Fibroblast of skin of right quadriceps (primary cell): ENCODE measurements at regions not wholly inside any gene's neighbourhood (a gene's known extent, or its start where the extent isn't known, plus 50 kb on each side); places are given as distances from the start of the nearest gene placed in this dataset.

Experiments used
- DNase-seq: peaks from one replicate; pipeline ENCODE4 v3.0.0-alpha.2; 2013

DNA sequence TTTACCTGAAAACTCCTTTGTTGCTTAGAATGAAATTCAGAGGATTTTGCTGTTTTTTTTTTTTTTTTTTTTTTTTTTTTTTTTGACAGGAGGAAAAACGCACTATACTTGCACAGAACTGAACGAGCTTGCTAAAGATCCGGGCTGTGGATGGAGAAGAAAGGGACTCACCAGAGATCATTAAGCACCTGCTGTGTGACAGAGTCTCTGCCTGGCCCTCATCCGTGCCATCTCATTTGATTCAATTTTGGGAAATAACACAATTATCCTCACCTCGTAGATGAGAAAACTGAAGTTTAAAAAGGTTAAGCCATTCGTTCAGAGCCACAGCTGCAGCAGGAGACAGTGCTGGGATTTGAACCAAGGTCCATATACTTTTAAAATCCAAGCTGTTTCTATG is 775.4 kb upstream of the ID2 start:
- DNase-seq, result no peak

- DNase-seq, result no peak
Measured at GRCh38 chr2:7907041-7907440, 774.8 kb upstream of the ID2 start.

DNA sequence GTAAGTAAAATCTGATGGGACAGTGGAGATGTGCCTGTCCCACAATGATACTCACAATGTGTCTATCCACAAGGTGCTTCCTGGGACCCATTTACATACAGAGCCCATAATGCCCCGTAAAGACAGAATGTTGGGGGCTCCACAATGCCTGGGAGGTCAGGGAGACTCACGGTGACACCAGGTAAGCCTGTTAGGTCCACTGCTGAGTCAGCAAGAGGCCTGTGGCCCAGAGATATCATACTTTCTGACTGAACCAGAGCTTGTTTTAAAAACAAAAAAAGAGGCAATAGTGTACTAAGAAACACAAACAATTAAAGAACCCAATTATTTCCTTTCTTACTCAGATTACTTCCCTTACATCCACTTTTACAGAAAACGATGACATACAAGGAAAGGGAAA is 771.1 kb upstream of the ID2 start:
- DNase-seq, result no peak

DNA sequence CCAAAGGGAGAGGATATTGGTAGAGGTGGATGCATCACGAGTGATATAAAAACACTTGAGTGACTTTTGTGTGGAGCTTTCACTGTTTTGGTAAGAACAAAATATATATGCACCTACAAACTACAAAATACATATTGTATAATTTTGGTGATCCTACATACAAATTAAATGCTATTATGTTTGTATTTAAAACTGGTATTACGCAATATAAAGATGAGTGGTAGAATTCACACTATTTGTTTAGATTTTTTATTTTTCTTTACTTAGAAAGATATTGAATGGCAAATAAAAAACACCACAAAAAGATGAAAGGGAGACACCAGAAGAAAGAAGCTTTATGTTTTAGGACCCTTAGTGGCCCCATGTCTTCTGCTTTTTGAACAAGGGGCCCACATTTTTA is 770.7 kb upstream of the ID2 start:
- DNase-seq, result no peak

DNA sequence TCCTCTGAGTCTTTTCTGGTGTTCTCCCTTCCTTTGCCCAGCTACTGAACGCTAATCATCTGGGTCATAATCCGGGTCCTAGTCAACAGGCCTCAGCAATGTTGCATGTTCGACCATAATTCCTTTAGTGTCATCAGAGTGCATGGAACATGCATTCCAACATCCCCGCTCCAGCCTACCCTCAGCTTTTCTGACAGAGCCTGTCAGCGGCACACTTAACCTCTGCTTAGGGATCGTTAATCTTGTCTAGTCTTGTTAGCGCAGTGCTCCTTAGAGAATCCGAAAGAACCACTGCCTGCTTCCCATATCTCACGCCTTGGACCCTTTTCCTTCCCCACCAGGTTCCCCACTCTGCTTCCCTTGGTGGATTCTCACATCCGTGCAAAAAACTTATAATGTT is 767.9 kb upstream of the ID2 start:
- peak; percentile 43 for DNase-seq

DNA sequence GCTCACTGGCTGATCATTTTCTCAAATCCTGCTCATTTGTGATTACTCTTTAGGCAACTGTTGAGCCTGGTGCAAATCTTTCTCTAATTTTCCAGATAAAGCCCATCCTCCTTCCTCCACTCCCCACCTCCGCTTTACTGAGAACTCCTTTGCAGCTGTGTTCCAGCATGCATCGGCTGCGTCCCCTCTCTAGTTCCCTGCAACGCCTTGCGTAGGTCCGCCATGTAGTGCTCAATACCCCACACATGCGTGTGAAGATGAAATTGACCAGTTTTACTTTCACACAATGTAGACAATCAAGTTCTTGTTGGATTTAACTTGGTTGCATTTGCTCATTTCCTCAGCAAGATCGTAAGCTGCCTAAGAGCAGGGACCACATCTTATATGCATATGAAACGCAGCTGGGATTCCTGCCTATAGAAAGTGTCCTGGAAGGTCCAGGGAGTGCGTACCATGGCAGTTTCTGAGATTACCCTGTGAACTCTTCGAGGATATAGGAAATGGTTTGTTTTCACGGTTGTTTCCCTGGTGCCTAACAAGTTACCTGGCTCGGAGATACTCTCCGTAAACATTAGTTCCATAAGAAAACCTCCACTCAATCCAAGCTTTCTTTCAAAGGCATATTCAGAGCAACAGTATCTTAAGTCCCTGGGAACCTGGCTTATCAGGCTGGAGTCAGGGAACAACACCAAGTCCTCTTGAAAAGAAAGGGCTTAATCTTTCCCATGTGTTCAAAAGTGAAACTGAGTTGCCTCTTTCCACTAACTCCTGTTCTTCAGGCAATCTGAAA is 766.4 kb upstream of the ID2 start:
- peak; percentile 44 for DNase-seq

DNA sequence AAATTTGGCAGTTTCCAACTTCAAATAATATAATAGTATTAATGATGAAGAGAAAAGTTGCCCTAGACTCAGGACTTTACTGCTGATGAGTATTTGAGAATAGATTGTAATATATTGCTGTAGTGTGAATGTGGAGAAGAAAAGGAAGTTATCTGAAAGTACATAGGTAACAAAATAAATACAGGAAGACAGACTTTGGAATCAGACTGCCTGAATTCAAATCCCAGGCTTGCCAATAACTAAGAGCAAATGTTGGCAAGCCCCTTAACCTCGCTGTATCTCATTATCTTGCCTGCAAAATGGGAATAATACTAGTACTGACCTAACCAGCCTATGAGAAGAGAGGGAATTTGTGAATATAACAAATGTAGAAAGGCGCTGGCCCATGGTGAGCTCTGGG is 765.2 kb upstream of the ID2 start:
- no peak for DNase-seq

- no peak for DNase-seq
Measured at GRCh38 chr2:7919510-7919909, 762.3 kb upstream of the ID2 start.

DNA sequence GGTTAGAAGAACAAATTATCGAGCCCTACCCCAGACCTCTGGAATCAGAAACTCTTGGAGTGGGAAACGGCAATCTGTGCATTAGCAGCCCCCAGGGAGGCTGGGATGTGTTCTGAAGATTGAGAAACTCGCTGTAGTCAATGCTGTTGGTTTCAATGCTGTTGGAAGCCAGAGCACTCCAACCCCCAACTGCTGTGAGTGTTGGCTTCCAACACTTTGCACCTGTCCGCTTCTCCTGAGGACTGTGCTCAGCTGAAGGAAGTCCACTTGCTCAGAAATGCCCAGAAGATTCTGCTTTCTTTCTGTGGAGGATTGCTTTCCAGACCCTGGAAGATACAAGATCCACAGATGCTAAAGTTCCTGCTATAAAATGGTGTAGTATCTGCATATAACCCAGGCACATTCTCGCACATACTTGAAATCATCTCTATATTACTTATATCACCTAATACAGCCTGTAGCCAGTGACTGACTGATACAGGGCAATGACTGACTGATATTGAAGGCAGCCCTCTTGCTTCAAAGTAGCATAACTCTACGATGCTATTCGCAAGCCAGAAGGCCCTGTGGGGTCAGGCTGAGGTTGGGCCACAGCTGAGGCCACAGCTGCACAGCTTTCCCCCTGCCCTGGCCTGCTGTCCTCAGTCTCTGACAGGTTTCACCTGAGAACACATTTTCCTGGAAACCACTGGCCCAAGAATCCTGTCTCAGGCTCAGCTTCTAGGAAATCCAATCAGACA is 757.7 kb upstream of the ID2 start:
- DNase-seq, result no peak

- DNase-seq, result no peak
Measured at GRCh38 chr2:7925506-7925905, 756.4 kb upstream of the ID2 start.

DNA sequence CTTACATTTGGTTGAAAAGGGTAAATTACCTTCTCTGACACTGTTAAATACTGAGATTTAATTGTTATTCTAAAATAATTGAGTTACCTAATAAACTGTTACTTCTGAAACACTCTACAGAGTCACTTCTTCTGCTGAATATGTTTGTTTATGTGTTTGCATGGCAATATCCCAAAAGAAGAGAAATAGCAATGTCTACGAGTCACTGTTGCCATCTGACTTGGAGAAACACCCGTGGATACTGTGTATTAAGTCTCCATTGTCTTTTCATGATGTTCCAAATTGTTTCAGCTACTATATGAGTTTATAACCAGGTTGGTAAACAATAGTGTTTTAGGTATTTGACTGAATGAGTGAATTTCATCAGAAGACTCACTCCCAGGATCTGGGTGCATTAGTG is 754.2 kb upstream of the ID2 start:
- peak; percentile 29 for DNase-seq

DNA sequence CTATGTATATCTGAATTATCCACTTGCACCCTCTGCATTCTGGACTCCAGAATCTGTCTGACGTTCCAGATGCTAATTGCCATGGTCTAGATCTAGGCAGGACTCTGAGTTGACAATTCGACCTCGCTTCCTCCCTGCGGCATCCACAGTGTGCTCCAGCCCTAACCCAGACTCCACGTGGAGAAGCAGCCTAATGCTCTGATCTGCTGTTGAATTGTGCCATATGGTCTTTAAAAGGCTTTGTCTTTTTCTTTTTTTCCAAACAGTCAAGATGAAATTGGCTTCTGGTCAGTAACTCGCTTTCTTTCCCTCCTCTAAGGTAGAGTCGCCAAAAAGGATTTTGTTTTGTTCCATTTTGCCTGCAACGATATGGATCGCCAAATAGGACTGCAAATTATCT is 752.6 kb upstream of the ID2 start:
- no peak for DNase-seq

DNA sequence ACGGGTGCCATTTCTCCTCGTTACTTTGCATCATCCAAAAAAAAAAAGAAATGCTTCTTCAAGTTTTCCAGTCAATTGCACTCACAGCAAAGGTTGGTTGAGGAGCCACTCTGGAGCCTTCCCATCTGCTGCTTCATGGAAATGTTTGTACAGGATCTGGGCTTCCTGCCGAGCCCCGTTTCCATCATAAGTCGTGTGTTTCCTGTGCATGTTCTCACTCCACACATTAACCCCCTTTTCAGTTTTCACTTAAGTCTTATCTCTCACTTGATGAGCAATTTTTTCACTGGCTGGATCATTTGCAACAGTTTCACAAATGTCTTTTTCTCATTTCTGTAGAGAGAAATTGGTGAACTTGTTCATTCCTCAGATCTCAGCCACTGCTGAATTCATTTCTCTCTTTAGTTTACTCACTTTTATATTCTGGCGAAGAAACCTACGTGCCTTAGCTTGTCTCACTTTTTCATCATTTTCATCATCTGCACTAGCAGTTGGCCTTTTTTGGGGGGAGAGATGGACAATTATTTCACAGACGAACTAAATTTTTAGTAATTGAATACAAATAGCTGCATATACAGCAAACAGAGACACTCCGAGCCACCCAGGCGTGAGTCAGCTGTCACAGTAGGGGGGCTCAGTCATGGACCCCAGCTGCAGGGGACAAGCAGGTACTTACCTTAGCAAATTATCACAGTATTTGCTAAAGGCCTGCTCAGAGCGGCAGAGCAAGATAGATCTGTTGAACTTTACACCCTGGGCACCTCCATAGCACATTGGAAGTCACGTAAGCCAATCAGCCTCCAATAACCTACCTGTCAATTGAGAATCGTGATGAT is 750.8 kb upstream of the ID2 start:
- peak; percentile 54 for DNase-seq

DNA sequence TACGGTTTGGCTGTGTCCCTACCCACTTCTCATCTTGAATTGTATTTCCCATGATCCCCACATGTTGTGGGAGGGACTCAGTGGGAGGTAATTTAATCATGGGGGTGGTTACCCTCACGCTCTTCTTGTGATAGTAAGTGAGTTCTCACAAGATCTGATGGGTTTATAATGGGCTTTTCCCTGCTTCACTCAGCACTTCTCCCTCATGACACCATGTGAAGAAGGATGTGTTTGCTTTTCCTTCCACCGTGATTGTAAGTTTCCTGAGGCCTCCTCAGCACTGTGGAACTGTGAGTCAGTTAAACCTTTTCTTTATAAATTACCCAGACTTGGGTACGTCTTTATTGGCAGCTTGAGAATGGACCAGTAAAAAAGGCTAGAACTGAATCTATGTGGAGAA is 750.0 kb upstream of the ID2 start:
- no peak for DNase-seq

- DNase-seq, result no peak
Measured at GRCh38 chr2:7933672-7934071, 748.2 kb upstream of the ID2 start.

- DNase-seq, result no peak
Measured at GRCh38 chr2:7934476-7934875, 747.4 kb upstream of the ID2 start.

- no peak for DNase-seq
Measured at GRCh38 chr2:7937082-7937481, 744.8 kb upstream of the ID2 start.

GRCh38 chr2:7940723-7941122 is 741.1 kb upstream of the ID2 start:
- DNase-seq, result no peak

DNA sequence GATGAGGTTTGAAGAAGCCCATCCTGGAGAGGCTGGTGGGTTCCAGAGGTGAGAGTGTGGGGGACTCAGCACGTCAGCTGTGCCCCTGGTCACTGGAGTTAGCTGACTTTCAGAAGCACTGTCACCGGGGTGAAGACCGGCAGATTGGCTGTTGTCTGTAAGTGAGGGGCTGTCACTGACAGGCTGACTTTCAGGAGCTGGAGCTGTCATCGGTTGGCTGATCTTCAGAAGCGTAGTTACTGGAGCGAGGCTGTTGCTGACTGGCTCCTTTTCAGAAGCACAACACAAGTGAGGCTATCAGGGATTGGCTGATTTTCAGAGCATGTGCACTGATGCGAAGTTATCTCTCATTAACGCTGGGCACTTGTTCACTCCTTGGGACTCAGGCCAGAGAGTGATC is 738.4 kb upstream of the ID2 start:
- no peak for DNase-seq

GRCh38 chr2:7945026-7945425 is 736.8 kb upstream of the ID2 start:
- no peak for DNase-seq

DNA sequence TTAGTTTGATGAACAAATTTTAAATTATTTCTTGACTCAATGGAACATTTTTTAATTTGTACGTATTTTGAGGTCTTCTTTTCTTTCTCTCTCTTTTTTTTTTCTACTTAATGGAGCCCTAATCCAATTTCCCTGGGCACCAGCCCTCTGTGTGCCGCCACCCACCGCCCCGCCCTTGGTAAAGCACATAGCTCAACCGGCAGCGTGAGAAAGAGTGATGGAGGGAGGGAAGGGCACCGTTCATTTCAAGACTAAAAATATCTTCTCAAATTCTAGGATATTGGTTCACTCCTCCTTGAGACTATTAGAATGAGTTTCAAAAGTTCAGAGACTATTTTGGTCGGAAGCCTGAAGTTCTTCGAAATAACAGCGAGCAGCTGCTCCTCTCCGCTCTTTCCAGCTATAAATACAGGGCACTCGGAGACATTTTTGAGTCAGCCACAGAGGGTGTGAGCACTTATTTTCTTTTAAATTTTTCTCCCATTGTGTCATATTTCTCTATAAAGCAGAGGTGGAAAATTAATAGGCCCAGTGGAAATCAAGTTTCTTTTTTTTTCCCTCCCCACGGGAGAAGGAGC is 731.7 kb upstream of the ID2 start:
- DNase-seq, result peak; percentile 7

GRCh38 chr2:7951001-7951400 is 730.9 kb upstream of the ID2 start:
- DNase-seq, result no peak

GRCh38 chr2:7951490-7951889 is 730.4 kb upstream of the ID2 start:
- no peak for DNase-seq
